ENCODE measurements at regions not wholly inside any gene's neighbourhood (a gene's known extent, or its start where the extent isn't known, plus 50 kb on each side); places are given as distances from the start of the nearest gene placed in this dataset.

DNA sequence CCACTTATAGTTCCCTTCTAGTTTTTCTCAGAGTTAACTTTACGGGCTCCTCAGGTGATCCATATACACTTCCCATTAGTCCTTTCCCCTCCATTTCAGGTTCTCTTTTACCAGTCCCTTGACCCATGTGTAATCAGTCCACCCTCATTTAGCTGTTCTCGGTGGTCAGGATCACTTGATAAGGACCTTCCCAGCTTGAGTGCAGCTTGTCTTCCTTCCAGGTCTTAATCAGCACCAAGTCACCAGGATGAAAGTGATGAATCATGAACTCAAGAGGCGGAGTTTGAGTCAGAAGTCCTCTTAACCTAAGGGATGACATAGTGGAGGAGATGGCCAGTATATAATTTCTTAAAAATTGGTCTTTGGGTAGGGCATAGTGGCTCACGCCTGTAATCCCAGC is 63.1 kb upstream of the CNTNAP2 start (continued):
- TF ChIP-seq, protein P1, sequence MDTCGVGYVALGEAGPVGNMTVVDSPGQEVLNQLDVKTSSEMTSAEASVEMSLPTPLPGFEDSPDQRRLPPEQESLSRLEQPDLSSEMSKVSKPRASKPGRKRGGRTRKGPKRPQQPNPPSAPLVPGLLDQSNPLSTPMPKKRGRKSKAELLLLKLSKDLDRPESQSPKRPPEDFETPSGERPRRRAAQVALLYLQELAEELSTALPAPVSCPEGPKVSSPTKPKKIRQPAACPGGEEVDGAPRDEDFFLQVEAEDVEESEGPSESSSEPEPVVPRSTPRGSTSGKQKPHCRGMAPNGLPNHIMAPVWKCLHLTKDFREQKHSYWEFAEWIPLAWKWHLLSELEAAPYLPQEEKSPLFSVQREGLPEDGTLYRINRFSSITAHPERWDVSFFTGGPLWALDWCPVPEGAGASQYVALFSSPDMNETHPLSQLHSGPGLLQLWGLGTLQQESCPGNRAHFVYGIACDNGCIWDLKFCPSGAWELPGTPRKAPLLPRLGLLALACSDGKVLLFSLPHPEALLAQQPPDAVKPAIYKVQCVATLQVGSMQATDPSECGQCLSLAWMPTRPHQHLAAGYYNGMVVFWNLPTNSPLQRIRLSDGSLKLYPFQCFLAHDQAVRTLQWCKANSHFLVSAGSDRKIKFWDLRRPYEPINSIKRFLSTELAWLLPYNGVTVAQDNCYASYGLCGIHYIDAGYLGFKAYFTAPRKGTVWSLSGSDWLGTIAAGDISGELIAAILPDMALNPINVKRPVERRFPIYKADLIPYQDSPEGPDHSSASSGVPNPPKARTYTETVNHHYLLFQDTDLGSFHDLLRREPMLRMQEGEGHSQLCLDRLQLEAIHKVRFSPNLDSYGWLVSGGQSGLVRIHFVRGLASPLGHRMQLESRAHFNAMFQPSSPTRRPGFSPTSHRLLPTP (IDR thresholded peaks at IDR 0.05; ENCODE audit: borderline replicate concordance, extremely low read depth, insufficient read length) = no peak
- TF ChIP-seq BHLHE40 (IDR thresholded peaks at IDR 0.05; ENCODE audit: low read length) (0 out of 2 replicates have a peak, but pooled peaks have one; percentile 46), PCBP2 (IDR thresholded peaks at IDR 0.05; ENCODE audit: low read depth, low read length, poor library complexity, severe bottlenecking) (no peak), NFE2 (IDR thresholded peaks at IDR 0.05; ENCODE audit: low read depth) (peak; percentile 85), JUN (IDR thresholded peaks at IDR 0.05; ENCODE audit: borderline replicate concordance, low read depth, low read length) (peak; percentile 74; the same call in 1 of the 2 replicates), JUN (CRISPR knock-in tag; IDR thresholded peaks at IDR 0.05; ENCODE audit: borderline replicate concordance) (no peak), TCF7 (IDR thresholded peaks at IDR 0.05; ENCODE audit: borderline replicate concordance) (no peak), TEAD4 (IDR thresholded peaks at IDR 0.05; ENCODE audit: low read length) (peak; percentile 88), TEAD4 (CRISPR knock-in tag; IDR thresholded peaks at IDR 0.05; ENCODE audit: borderline replicate concordance) (no peak), CCNT2 (IDR thresholded peaks at IDR 0.05; ENCODE audit: borderline replicate concordance, extremely low read depth, insufficient read length, low read depth, low read length) (no peak), CREM (IDR thresholded peaks at IDR 0.05; ENCODE audit: low read depth) (peak; percentile 38; the same call in 1 of the 2 replicates), ZNF253 (CRISPR knock-in tag; conservative IDR thresholded peaks at IDR 0.05) (no peak), SMARCA4 (IDR thresholded peaks at IDR 0.05) (peak; percentile 87), GABPB2 (CRISPR knock-in tag; conservative IDR thresholded peaks at IDR 0.05) (no peak), CAMTA2 (CRISPR knock-in tag; conservative IDR thresholded peaks at IDR 0.05) (no peak), ZNF584 (CRISPR knock-in tag; IDR thresholded peaks at IDR 0.05; ENCODE audit: low read depth) (no peak), ZSCAN29 (IDR thresholded peaks at IDR 0.05) (no peak), CHD4 (IDR thresholded peaks at IDR 0.05; ENCODE audit: insufficient read depth, insufficient replicate concordance, low read depth, low read length, poor library complexity, severe bottlenecking) (no peak), KDM1A (IDR thresholded peaks at IDR 0.05) (peak; percentile 75 to 79; a peak in 3 of 4 replicates)
- TF ChIP-seq, protein P2, sequence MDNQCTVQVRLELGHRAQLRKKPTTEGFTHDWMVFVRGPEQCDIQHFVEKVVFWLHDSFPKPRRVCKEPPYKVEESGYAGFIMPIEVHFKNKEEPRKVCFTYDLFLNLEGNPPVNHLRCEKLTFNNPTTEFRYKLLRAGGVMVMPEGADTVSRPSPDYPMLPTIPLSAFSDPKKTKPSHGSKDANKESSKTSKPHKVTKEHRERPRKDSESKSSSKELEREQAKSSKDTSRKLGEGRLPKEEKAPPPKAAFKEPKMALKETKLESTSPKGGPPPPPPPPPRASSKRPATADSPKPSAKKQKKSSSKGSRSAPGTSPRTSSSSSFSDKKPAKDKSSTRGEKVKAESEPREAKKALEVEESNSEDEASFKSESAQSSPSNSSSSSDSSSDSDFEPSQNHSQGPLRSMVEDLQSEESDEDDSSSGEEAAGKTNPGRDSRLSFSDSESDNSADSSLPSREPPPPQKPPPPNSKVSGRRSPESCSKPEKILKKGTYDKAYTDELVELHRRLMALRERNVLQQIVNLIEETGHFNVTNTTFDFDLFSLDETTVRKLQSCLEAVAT (IDR thresholded peaks at IDR 0.05) = 0 out of 4 replicates have a peak, but pooled peaks of 1 of the 2 experiments have one; percentile 52
- TF ChIP-seq, protein P3, sequence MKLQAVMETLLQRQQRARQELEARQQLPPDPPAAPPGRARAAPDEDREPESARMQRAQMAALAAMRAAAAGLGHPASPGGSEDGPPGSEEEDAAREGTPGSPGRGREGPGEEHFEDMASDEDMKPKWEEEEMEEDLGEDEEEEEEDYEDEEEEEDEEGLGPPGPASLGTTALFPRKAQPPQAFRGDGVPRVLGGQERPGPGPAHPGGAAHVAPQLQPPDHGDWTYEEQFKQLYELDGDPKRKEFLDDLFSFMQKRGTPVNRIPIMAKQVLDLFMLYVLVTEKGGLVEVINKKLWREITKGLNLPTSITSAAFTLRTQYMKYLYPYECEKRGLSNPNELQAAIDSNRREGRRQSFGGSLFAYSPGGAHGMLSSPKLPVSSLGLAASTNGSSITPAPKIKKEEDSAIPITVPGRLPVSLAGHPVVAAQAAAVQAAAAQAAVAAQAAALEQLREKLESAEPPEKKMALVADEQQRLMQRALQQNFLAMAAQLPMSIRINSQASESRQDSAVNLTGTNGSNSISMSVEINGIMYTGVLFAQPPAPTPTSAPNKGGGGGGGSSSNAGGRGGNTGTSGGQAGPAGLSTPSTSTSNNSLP (IDR thresholded peaks at IDR 0.05; ENCODE audit: borderline replicate concordance, low read depth, low read length) = peak; percentile 85; the same call in 1 of the 2 replicates
- TF ChIP-seq, protein P4, sequence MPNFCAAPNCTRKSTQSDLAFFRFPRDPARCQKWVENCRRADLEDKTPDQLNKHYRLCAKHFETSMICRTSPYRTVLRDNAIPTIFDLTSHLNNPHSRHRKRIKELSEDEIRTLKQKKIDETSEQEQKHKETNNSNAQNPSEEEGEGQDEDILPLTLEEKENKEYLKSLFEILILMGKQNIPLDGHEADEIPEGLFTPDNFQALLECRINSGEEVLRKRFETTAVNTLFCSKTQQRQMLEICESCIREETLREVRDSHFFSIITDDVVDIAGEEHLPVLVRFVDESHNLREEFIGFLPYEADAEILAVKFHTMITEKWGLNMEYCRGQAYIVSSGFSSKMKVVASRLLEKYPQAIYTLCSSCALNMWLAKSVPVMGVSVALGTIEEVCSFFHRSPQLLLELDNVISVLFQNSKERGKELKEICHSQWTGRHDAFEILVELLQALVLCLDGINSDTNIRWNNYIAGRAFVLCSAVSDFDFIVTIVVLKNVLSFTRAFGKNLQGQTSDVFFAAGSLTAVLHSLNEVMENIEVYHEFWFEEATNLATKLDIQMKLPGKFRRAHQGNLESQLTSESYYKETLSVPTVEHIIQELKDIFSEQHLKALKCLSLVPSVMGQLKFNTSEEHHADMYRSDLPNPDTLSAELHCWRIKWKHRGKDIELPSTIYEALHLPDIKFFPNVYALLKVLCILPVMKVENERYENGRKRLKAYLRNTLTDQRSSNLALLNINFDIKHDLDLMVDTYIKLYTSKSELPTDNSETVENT (CRISPR knock-in tag; IDR thresholded peaks at IDR 0.05) = no peak

All from K562 (cell line).